ENCODE measurements at regions not wholly inside any gene's neighbourhood (a gene's known extent, or its start where the extent isn't known, plus 50 kb on each side); places are given as distances from the start of the nearest gene placed in this dataset.
"Not testable (repeated sequence)": the region's sequence is repeated elsewhere in the genome, so short reads cannot be mapped to it uniquely, and the experiment has no call there.

GRCh38 chr4:153929675-153930074, 140.8 kb upstream of the SFRP2 start:
- no peak for DNase-seq

GRCh38 chr4:153927451-153927850, 138.6 kb upstream of the SFRP2 start:
- DNase-seq = no peak

- DNase-seq = no peak
Measured at GRCh38 chr4:153922148-153922547, 133.3 kb upstream of the SFRP2 start.

- no peak for DNase-seq
Measured at GRCh38 chr4:153919667-153920066, 130.8 kb upstream of the SFRP2 start.

- no peak for DNase-seq
Measured at GRCh38 chr4:153916273-153916755, 127.4 kb upstream of the SFRP2 start.

GRCh38 chr4:153912301-153912700, 123.4 kb upstream of the SFRP2 start:
- DNase-seq = no peak

GRCh38 chr4:153909672-153910071, 120.8 kb upstream of the SFRP2 start:
- no peak for DNase-seq

GRCh38 chr4:153906231-153906630, 117.3 kb upstream of the SFRP2 start:
- no peak for DNase-seq

- no peak for DNase-seq
Measured at GRCh38 chr4:153905231-153905630, 116.3 kb upstream of the SFRP2 start.

- DNase-seq = no peak
Measured at GRCh38 chr4:153904011-153904410, 115.1 kb upstream of the SFRP2 start.

GRCh38 chr4:153901220-153901619, 112.3 kb upstream of the SFRP2 start:
- no peak for DNase-seq

GRCh38 chr4:153900426-153900825, 111.5 kb upstream of the SFRP2 start:
- DNase-seq = no peak

GRCh38 chr4:153890761-153891160, 101.9 kb upstream of the SFRP2 start:
- DNase-seq = no peak

- DNase-seq = no peak
Measured at GRCh38 chr4:153887217-153887616, 98.3 kb upstream of the SFRP2 start.

GRCh38 chr4:153884325-153884724, 95.4 kb upstream of the SFRP2 start:
- no peak for DNase-seq

GRCh38 chr4:153880983-153881382, 92.1 kb upstream of the SFRP2 start:
- DNase-seq = no peak

- DNase-seq = no peak
Measured at GRCh38 chr4:153877898-153878297, 89.0 kb upstream of the SFRP2 start.

- DNase-seq = no peak
Measured at GRCh38 chr4:153873741-153874140, 84.9 kb upstream of the SFRP2 start.

GRCh38 chr4:153866766-153867165, 77.9 kb upstream of the SFRP2 start:
- not testable (repeated sequence) for DNase-seq

GRCh38 chr4:153852501-153852900, 63.6 kb upstream of the SFRP2 start:
- no peak for DNase-seq

- DNase-seq = no peak
Measured at GRCh38 chr4:153850533-153851280, 61.8 kb upstream of the SFRP2 start.

- DNase-seq = no peak
Measured at GRCh38 chr4:153844144-153844543, 55.3 kb upstream of the SFRP2 start.
